Parathyroid adenoma (tissue), 2 donors: ENCODE measurements at regions not wholly inside any gene's neighbourhood (a gene's known extent, or its start where the extent isn't known, plus 50 kb on each side); places are given as distances from the start of the nearest gene placed in this dataset.
"Not testable (repeated sequence)": the region's sequence is repeated elsewhere in the genome, so short reads cannot be mapped to it uniquely, and the experiment has no call there.

Source experiments
- H2AFZ ChIP-seq: fragments of 300-600 bp; sonication (generic); one replicate; pipeline ENCODE4 v1.7.0; 2017; ENCODE audit warnings: antibody characterized with exemption, mild to moderate bottlenecking
- H3K27ac ChIP-seq: fragments of 300-600 bp; sonication (generic); one replicate; pipeline ENCODE4 v1.7.0; 2017
- H3K27me3 ChIP-seq: fragments of 300-600 bp; sonication (generic); one replicate; pipeline ENCODE4 v1.7.0; 2017; ENCODE audit warnings: low read length; ENCODE audit not compliant: control insufficient read depth, insufficient read depth
- H3K36me3 ChIP-seq: fragments of 300-600 bp; sonication (generic); one replicate; pipeline ENCODE4 v1.7.0; 2017; ENCODE audit warnings: low read length; ENCODE audit not compliant: control insufficient read depth, insufficient read depth
- H3K4me1 ChIP-seq: fragments of 300-600 bp; sonication (generic); one replicate; pipeline ENCODE4 v1.7.0; 2017; ENCODE audit warnings: control low read depth
- H3K4me2 ChIP-seq: fragments of 300-600 bp; sonication (generic); one replicate; pipeline ENCODE4 v1.7.0; 2017; ENCODE audit warnings: low read length
- H3K4me3 ChIP-seq: fragments of 300-600 bp; sonication (generic); one replicate; pipeline ENCODE4 v1.7.0; 2017; ENCODE audit warnings: low read depth, low read length
- H3K79me2 ChIP-seq: fragments of 300-600 bp; sonication (generic); one replicate; pipeline ENCODE4 v1.7.0; 2017; ENCODE audit warnings: control low read depth
- H3K9ac ChIP-seq: fragments of 300-600 bp; sonication (generic); one replicate; pipeline ENCODE4 v1.7.0; 2017; ENCODE audit warnings: mild to moderate bottlenecking
- H3K9me3 ChIP-seq: fragments of 300-600 bp; sonication (generic); one replicate; pipeline ENCODE4 v1.7.0; 2017; ENCODE audit warnings: low read length; ENCODE audit not compliant: control insufficient read depth
- TF ChIP-seq, protein P1 (sequence below): fragments of 300-600 bp; sonication (generic); IDR thresholded peaks from one replicate; pipeline ENCODE4 v1.7.0; 2017; ENCODE audit warnings: antibody characterized with exemption, mild to moderate bottlenecking
- donor health status: primary hyperparathyroidism.

DNA sequence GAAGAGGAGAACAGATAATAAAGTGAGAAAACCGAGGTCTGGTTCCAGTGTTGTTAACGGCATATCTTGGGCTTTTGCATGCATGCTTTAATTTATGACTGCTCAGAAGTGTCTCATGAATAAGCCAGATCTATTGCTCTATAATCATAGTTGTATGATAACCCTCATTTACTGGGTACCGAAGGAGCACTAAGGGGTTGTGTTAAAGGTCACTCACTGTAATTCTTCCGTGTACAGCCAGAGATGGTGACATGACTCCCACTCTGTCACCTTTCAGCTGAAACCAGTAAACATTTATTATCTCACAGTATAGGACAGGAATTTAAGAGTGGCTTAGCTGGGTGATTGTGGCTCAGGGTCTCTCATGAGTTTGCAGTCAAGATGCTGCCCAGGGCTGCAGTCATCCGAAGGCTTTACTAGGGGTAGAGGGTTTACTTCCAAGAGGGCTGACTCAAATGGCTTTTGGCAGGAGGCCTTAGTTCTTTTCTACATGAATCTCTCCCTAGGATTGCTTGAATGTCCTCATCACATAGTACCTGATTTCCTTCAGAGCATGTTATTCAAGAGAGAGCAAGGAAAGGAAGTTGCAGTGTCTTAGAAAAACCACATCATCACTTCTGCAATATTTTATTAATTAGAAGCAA, 107.0 kb downstream of the NAB1 start:
- Histone ChIP-seq H3K27ac (no peak overlapping the region), H3K9ac (no peak overlapping the region), H3K9me3 (no peaks in the 10 kb centered on the region), H2AFZ (no peak overlapping the region), H3K79me2 (no peaks in the 10 kb centered on the region), H3K27me3 (no peaks in the 10 kb centered on the region), H3K36me3 (no peaks in the 10 kb centered on the region), H3K4me2 (no peak overlapping the region), H3K4me1 (no peaks in the 10 kb centered on the region), H3K4me3 (no peak overlapping the region)
- TF ChIP-seq, protein P1, sequence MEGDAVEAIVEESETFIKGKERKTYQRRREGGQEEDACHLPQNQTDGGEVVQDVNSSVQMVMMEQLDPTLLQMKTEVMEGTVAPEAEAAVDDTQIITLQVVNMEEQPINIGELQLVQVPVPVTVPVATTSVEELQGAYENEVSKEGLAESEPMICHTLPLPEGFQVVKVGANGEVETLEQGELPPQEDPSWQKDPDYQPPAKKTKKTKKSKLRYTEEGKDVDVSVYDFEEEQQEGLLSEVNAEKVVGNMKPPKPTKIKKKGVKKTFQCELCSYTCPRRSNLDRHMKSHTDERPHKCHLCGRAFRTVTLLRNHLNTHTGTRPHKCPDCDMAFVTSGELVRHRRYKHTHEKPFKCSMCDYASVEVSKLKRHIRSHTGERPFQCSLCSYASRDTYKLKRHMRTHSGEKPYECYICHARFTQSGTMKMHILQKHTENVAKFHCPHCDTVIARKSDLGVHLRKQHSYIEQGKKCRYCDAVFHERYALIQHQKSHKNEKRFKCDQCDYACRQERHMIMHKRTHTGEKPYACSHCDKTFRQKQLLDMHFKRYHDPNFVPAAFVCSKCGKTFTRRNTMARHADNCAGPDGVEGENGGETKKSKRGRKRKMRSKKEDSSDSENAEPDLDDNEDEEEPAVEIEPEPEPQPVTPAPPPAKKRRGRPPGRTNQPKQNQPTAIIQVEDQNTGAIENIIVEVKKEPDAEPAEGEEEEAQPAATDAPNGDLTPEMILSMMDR: no peak

- TF ChIP-seq, protein P1: no peak
- Histone ChIP-seq H3K27ac (no peak overlapping the region), H3K36me3 (no peaks in the 10 kb centered on the region)
Measured at GRCh38 chr2:190759749-190760213, 110.9 kb downstream of the NAB1 start.

DNA sequence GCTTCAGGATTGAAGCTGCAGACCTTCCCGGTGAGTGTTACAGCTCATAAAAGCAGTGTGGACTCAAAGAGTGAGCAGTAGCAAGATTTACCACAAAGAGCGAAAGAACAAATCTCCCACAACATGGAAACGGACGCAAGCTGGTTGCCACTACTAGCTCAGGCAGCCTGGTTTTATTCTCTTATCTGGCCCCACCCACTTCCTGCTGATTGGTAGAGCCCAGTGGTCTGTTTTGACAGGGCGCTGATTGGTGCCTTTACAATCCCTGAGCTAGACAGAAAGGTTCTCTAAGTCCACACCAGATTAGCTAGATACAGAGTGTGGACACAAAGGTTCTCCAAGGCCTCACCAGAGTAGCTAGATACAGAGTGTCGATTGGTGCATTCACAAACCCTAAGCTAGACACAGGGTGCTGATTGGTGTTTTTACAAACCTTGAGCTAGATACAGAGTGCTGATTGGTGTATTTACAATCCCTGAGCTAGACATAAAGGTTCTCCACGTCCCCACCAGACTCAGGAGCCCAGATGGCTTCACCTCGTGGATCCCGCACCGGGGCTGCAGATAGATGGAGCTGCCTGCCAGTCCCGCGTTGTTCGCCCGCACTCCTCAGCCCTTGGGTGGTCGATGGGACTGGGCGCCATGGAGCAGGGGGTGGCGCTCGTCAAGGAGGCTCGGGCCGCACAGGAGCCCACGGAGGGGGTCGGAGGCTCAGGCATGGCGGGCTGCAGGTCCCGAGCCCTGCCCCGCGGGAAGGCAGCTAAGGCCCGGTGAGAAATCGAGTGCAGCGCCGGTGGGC, 111.7 kb downstream of the NAB1 start:
- H3K79me2 ChIP-seq, H3K27me3 ChIP-seq, H3K36me3 ChIP-seq, H3K9ac ChIP-seq, H3K9me3 ChIP-seq, H3K27ac ChIP-seq, H3K4me1 ChIP-seq, H3K4me2 ChIP-seq, H3K4me3 ChIP-seq: not testable (repeated sequence)
- peak overlapping the region; percentile 39 for H2AFZ ChIP-seq

More at GRCh38 chr2:190759749-190760213, 110.9 kb downstream of the NAB1 start:
- Histone ChIP-seq H3K9me3 (no peaks in the 10 kb centered on the region), H3K9ac (no peak overlapping the region), H2AFZ (no peak overlapping the region), H3K4me1 (no peaks in the 10 kb centered on the region), H3K27me3 (no peaks in the 10 kb centered on the region), H3K4me2 (no peak overlapping the region), H3K79me2 (no peaks in the 10 kb centered on the region), H3K4me3 (no peak overlapping the region)

GRCh38 chr2:190761216-190761615, 112.3 kb downstream of the NAB1 start:
- H3K27me3 ChIP-seq: not testable (repeated sequence)

DNA sequence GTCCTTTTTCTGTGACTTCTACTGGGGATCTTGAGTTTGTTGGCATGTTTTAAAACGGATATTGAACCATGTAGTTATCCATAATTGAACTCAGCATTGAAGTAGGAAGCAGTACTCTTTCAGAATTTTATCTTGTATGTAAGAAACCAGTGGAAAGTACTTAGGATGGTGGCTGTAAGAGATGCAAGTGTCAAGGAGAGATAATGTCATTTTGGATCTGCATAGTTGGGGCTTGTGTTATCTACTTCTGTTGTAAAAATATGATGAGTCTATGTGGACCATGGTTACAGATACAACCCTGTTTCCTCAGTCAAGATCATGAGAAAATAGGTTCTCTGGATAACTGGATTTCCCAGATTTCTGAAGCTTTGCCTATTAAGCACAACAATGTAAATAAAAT, 113.7 kb downstream of the NAB1 start:
- Histone ChIP-seq H3K9me3 (no peaks in the 10 kb centered on the region), H3K27ac (no peak overlapping the region), H3K36me3 (no peaks in the 10 kb centered on the region), H3K4me3 (no peak overlapping the region), H3K9ac (no peak overlapping the region), H3K4me1 (no peaks in the 10 kb centered on the region), H2AFZ (no peak overlapping the region), H3K27me3 (no peaks in the 10 kb centered on the region), H3K79me2 (no peaks in the 10 kb centered on the region), H3K4me2 (no peak overlapping the region)
- TF ChIP-seq, protein P1: no peak

More at GRCh38 chr2:190761216-190761615, 112.3 kb downstream of the NAB1 start:
- not testable (repeated sequence) for H3K4me2 ChIP-seq, H3K36me3 ChIP-seq, H3K4me3 ChIP-seq, H3K9me3 ChIP-seq, H3K4me1 ChIP-seq, H3K9ac ChIP-seq, H3K79me2 ChIP-seq, H3K27ac ChIP-seq
- H2AFZ ChIP-seq: peak overlapping the region; percentile 47
